ENCODE measurements at regions not wholly inside any gene's neighbourhood (a gene's known extent, or its start where the extent isn't known, plus 50 kb on each side); places are given as distances from the start of the nearest gene placed in this dataset.

DNA sequence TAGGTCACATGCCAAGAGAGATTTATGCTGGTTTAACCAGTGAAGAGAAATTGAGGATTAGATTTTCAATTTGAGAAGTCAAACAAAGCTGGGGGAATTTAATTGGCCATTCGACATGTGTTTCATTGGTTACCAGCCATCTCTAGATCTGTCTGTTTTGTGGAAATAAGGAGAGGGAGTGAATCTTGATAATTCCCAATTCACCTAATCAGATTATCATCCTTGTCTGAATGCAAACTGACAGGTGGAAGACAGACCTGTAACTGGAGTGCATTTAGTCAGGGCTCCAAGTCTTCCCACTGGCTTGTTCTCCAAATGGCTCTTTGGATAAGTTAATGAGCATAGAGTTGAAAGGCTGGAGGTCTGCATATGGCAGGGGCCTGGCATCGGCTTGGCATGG, 1049.3 kb downstream of the NTRK3 start:
- TF ChIP-seq POLR2AphosphoS5 (IDR thresholded peaks at IDR 0.05; ENCODE audit: low read depth, low read length): no peak
- TF ChIP-seq POU2F2 (IDR thresholded peaks at IDR 0.05; ENCODE audit: low read depth, low read length): no peak
